ENCODE measurements at regions not wholly inside any gene's neighbourhood (a gene's known extent, or its start where the extent isn't known, plus 50 kb on each side); places are given as distances from the start of the nearest gene placed in this dataset.

DNA sequence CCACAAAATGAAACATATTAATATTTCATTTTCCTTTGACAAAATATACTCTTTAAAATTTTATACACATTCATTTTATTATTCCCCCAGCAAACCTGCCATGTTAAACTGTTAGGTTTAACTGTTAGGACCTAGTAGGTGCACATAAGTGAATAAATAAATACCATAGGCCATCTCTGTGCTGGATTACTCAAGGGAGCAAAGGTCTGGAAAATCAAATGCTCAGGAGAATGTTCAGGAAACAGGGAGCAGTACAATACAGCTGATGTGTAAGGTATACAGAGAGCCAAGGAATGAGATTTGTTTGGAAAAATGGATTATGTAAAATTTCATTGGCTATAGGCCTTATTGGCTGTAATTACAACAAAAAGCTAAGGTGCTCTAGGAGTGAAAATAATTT, 339.3 kb downstream of the BCKDHB start:
- Histone ChIP-seq H3K27ac (no peak overlapping the region), H3K27me3 (no peaks in the 10 kb centered on the region), H3K36me3 (no peaks in the 10 kb centered on the region), H3K9me3 (peaks cover 0 to 24% (median 4%) of the 10 kb centered on the region in 11 donors), H3K4me3 (no peak overlapping the region), H3K4me1 (peaks cover 0 to 10% (median 0%) of the 10 kb centered on the region in 9 donors)
- intact Hi-C loops (cut with DNase I) = no loop called here
- no peak for TF ChIP-seq CTCF (IDR thresholded peaks at IDR 0.05)
- DNase-seq = no peak
- no peak for ATAC-seq

- H3K27ac ChIP-seq = no peak overlapping the region
These were observed 335.9 kb downstream of the BCKDHB start for GRCh38 chr6:80442366-80442765.

GRCh38 chr6:80441131-80441530, 334.7 kb downstream of the BCKDHB start:
- intact Hi-C loops (cut with DNase I) = no loop called here
- H3K9me3 ChIP-seq = peaks cover 0 to 14% (median 2%) of the 10 kb centered on the region in 11 donors

More at GRCh38 chr6:80442366-80442765, 335.9 kb downstream of the BCKDHB start:
- Histone ChIP-seq H3K36me3 (no peaks in the 10 kb centered on the region), H3K4me3 (no peak overlapping the region), H3K27me3 (no peaks in the 10 kb centered on the region), H3K9me3 (peaks cover 0 to 24% (median 4%) of the 10 kb centered on the region in 11 donors), H3K4me1 (no peaks in the 10 kb centered on the region)
- ATAC-seq = no peak
- no peak for TF ChIP-seq CTCF (IDR thresholded peaks at IDR 0.05)
- intact Hi-C loops (cut with DNase I) = no loop called here
- DNase-seq = no peak

DNA sequence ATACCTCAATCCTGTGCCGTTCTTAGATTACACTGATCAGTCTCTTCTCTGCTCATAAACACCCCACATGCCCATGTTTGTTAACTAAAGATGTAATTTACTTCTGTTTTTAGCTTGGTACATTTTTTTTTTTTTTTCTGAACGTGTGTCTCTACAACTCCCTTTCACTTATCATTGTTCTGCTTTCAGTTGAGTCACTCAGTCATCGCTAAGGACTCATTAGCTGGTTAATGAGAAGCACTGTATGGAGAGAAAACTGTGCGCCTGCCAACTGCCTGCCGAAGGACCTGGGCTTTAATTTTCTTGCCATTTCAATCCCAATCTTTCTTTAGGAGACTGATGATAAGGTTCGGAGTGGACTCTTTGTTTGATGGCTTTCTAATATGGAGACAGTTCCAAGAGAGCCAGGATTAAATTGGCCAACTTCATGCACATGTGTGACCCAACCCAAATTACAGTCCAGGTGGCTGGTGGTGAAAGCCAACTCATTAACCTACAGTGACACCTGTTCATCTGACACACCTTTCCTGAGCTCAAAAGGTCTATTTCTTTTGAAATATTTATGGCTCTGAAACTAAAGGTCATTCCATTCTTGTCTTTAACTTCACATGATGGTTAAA, 334.1 kb downstream of the BCKDHB start:
- no peaks in the 10 kb centered on the region for H3K4me1 ChIP-seq
- WGBS, 2 donors = 71 to 73% methylated on average over 6 of the region's 6 CpGs
- H3K4me3 ChIP-seq = no peak overlapping the region
- no peaks in the 10 kb centered on the region for H3K36me3 ChIP-seq
- DNase-seq (no peak), ATAC-seq (no peak)
- no peaks in the 10 kb centered on the region for H3K27me3 ChIP-seq
- intact Hi-C loops (cut with DNase I) = no loop called here
- H3K27ac ChIP-seq = no peak overlapping the region
- H3K9me3 ChIP-seq = peaks cover 0 to 9% (median 0%) of the 10 kb centered on the region in 11 donors
- TF ChIP-seq CTCF (IDR thresholded peaks at IDR 0.05) = no peak

More at GRCh38 chr6:80441131-80441530, 334.7 kb downstream of the BCKDHB start:
- no peaks in the 10 kb centered on the region for H3K36me3 ChIP-seq
- H3K27ac ChIP-seq = no peak overlapping the region
- no peak for ATAC-seq
- DNase-seq = no peak
- no peaks in the 10 kb centered on the region for H3K27me3 ChIP-seq
- no peaks in the 10 kb centered on the region for H3K4me1 ChIP-seq
- no peak for TF ChIP-seq CTCF (IDR thresholded peaks at IDR 0.05)
- no peak overlapping the region for H3K4me3 ChIP-seq
